Endothelial cell of umbilical vein (primary cell): ENCODE measurements at regions not wholly inside any gene's neighbourhood (a gene's known extent, or its start where the extent isn't known, plus 50 kb on each side); places are given as distances from the start of the nearest gene placed in this dataset.

Experiments
- BruUV-seq: library from RNA; stranded (reverse); fragments of 400-500 nt; replicated peaks from 2 replicates; lab custom pipeline; 2021; lab: Mats Ljungman, UMichigan
- CTCF ChIA-PET: fragments of 300-600, 350-600 bp; sonication (Branson Sonifier 250); formaldehyde crosslinking; loops from one replicate; lab custom pipeline; 2021; ENCODE audit warnings: antibody characterized with exemption, inconsistent platforms; lab: Charles Lee
- POLR2A ChIA-PET: fragments of 300-600, 350-600 bp; sonication (Branson Sonifier 250); formaldehyde crosslinking; loops from one replicate; lab custom pipeline; 2021; ENCODE audit warnings: antibody characterized with exemption, inconsistent platforms; lab: Charles Lee
- DNase-seq: peaks from one replicate; pipeline ENCODE4 v3.0.0-alpha.2; 2011; ENCODE audit warnings: low read depth, low spot score
- FAIRE-seq: peaks from 2 replicates; lab custom pipeline; 2011; peaks lifted over from hg19 to GRCh38; lab: Jason Lieb, UNC
- H2AFZ ChIP-seq: 2 replicates; pipeline ENCODE4 v1.6.0; 2012; ENCODE audit warnings: low read depth, low read length, control low read depth, inconsistent platforms
- H3K27ac ChIP-seq: 2 replicates; pipeline ENCODE4 v1.5.1; 2011; ENCODE audit warnings: low read depth, mild to moderate bottlenecking, control low read depth, low read length, moderate library complexity; ENCODE audit not compliant: insufficient read depth
- H3K27me3 ChIP-seq, 2 experiments: 2 replicates each; pipeline versions ENCODE4 v1.6.0 to v1.6.1; 2011; ENCODE audit warnings: low read length in 2 of 2, mixed read lengths in 1 of 2; ENCODE audit not compliant: control insufficient read depth in 2 of 2, insufficient read depth in 2 of 2
- H3K36me3 ChIP-seq, 2 experiments: 2 replicates in 1 of 2; 3 replicates in 1 of 2; pipeline ENCODE4 v1.5.1; 2011; ENCODE audit warnings: low read length in 2 of 2, mild to moderate bottlenecking in 1 of 2, moderate library complexity in 1 of 2; ENCODE audit not compliant: control insufficient read depth in 2 of 2, insufficient read depth in 2 of 2; ENCODE audit errors: extremely low read depth in 1 of 2
- H3K4me1 ChIP-seq: 3 replicates; pipeline ENCODE4 v1.5.1; 2011; ENCODE audit warnings: mild to moderate bottlenecking, low read length; ENCODE audit not compliant: control insufficient read depth, insufficient read depth; ENCODE audit errors: extremely low read depth
- H3K4me2 ChIP-seq: 2 replicates; pipeline ENCODE4 v1.6.1; 2011; ENCODE audit warnings: low read length, control low read depth, mixed read lengths; ENCODE audit not compliant: insufficient read depth
- H3K4me3 ChIP-seq, 3 experiments: fragments of 200-600 bp in 1 of 3; sonication (generic), shearing (Covaris generic) in 1 of 3; replicated peaks in 1 of 3; 2 replicates each; pipeline ENCODE4 v1.5.1; 2011 to 2016; ENCODE audit warnings: control low read depth in 3 of 3, low read length in 3 of 3, mild to moderate bottlenecking in 2 of 3, inconsistent platforms in 1 of 3, low read depth in 1 of 3, moderate library complexity in 1 of 3; ENCODE audit not compliant: insufficient read depth in 1 of 3
- H3K79me2 ChIP-seq: 2 replicates; pipeline ENCODE4 v1.6.0; 2012; ENCODE audit warnings: low read length, inconsistent platforms; ENCODE audit not compliant: control insufficient read depth, insufficient read depth
- H3K9ac ChIP-seq: replicated peaks from 2 replicates; pipeline ENCODE3; 2011; ENCODE audit warnings: low read length, control low read depth; ENCODE audit not compliant: insufficient read depth; ENCODE audit errors: extremely low read depth
- H3K9me1 ChIP-seq: replicated peaks from 3 replicates; pipeline ENCODE4 v1.6.0; 2011; ENCODE audit warnings: mild to moderate bottlenecking, low read length; ENCODE audit not compliant: control insufficient read depth, insufficient read depth; ENCODE audit errors: extremely low read depth
- H3K9me3 ChIP-seq: replicated peaks from 2 replicates; pipeline ENCODE4 v1.5.1; 2012; ENCODE audit warnings: low read length, inconsistent platforms; ENCODE audit not compliant: control insufficient read depth, insufficient read depth
- H4K20me1 ChIP-seq: replicated peaks from 2 replicates; pipeline ENCODE3; 2011; ENCODE audit warnings: mild to moderate bottlenecking, low read length; ENCODE audit not compliant: control insufficient read depth, insufficient read depth; ENCODE audit errors: extremely low read depth
- EZH2 ChIP-seq: IDR thresholded peaks from 2 replicates; pipeline ENCODE4 v1.6.1; 2012; ENCODE audit warnings: borderline replicate concordance, low read depth, mild to moderate bottlenecking, moderate library complexity, low read length, inconsistent platforms; ENCODE audit not compliant: severe bottlenecking
- FOS ChIP-seq: IDR thresholded peaks from 2 replicates; pipeline ENCODE4 v1.6.1; 2011; ENCODE audit warnings: mild to moderate bottlenecking, low read length, moderate library complexity, borderline replicate concordance; ENCODE audit not compliant: insufficient read depth
- JUN ChIP-seq: IDR thresholded peaks from 2 replicates; pipeline ENCODE4 v1.6.1; 2011; ENCODE audit warnings: borderline replicate concordance, low read depth; ENCODE audit not compliant: insufficient read length, insufficient read depth
- MYC ChIP-seq: IDR thresholded peaks from one replicate; pipeline ENCODE4 v1.6.1; 2011; ENCODE audit warnings: mild to moderate bottlenecking, low read depth, low read length
- POLR2A ChIP-seq: IDR thresholded peaks from 2 replicates; pipeline ENCODE4 v1.6.1; 2012; ENCODE audit warnings: low read depth, mild to moderate bottlenecking, control low read depth, low read length
- POLR2AphosphoS5 ChIP-seq: IDR thresholded peaks from 2 replicates; pipeline ENCODE4 v1.6.1; 2012; ENCODE audit warnings: low read depth, mild to moderate bottlenecking, control low read depth, low read length, moderate library complexity; ENCODE audit not compliant: insufficient read depth
- dilution Hi-C: fragments of 300-500 bp; cut with MboI; formaldehyde crosslinking; loops from one replicate; pipeline ENCODE4 v1.15.0; 2019; ENCODE audit warnings: low sequenced_read_pairs; ENCODE audit not compliant: extremely low pct_ligation_motif_present
- intact Hi-C: fragments of 100-400 bp; cut with micrococcal nuclease; formaldehyde crosslinking; loops from one replicate; pipeline ENCODE4 v1.10.0; 2022
- TF ChIP-seq, protein P1 (sequence below), 2 donors: IDR thresholded peaks; 1 replicate in 1 of 2; 2 replicates in 1 of 2; pipeline ENCODE4 v1.5.1; 2011; ENCODE audit warnings: low read length in 2 of 2, mild to moderate bottlenecking in 2 of 2, moderate library complexity in 2 of 2, control low read depth in 1 of 2, inconsistent platforms in 1 of 2, low read depth in 1 of 2; ENCODE audit not compliant: insufficient read depth in 1 of 2; ENCODE audit errors: extremely low read depth in 1 of 2
- TF ChIP-seq, protein P2 (sequence below): IDR thresholded peaks from 2 replicates; pipeline ENCODE4 v1.6.1; 2011; ENCODE audit not compliant: insufficient read depth, insufficient read length

DNA sequence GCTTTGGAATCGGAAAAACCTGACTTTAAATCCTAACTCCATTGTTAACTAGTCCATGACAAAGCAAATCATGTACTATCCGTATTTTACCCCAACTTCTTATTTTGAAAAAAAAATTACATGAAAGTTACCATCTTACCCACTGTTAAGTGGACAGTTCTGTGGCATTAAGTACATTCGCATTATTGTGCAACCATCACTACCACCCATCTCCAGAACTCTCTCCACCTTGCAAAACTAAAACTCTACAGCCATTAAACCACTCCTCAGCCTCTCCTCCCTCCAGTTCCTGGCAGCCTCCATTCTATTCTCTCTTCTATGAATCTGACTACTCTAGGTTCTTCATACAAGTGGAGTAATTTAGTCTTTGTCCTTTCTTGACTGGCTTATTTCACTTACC lies 176.5 kb downstream of the USP12 start:
- FAIRE-seq (no peak), DNase-seq (no peak)
- H3K4me3 ChIP-seq, result no peak overlapping the region
- H3K27me3 ChIP-seq, result peaks cover 3 to 12% of the 10 kb centered on the region in 2 experiments
- TF ChIP-seq, protein P1, sequence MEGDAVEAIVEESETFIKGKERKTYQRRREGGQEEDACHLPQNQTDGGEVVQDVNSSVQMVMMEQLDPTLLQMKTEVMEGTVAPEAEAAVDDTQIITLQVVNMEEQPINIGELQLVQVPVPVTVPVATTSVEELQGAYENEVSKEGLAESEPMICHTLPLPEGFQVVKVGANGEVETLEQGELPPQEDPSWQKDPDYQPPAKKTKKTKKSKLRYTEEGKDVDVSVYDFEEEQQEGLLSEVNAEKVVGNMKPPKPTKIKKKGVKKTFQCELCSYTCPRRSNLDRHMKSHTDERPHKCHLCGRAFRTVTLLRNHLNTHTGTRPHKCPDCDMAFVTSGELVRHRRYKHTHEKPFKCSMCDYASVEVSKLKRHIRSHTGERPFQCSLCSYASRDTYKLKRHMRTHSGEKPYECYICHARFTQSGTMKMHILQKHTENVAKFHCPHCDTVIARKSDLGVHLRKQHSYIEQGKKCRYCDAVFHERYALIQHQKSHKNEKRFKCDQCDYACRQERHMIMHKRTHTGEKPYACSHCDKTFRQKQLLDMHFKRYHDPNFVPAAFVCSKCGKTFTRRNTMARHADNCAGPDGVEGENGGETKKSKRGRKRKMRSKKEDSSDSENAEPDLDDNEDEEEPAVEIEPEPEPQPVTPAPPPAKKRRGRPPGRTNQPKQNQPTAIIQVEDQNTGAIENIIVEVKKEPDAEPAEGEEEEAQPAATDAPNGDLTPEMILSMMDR (IDR thresholded peaks at IDR 0.05; ENCODE audit: extremely low read depth in 1 of 2, insufficient read depth in 1 of 2, low read depth in 1 of 2, low read length in 2 of 2), result no peak
- TF ChIP-seq POLR2A (no peak), EZH2 (no peak)
- no peak overlapping the region for H3K27ac ChIP-seq
- no TSS peak for BruUV-seq
- no peak overlapping the region for H2AFZ ChIP-seq
- no peaks in the 10 kb centered on the region for H3K79me2 ChIP-seq
- CTCF ChIA-PET, result interaction anchor here (0.9 kb wide), 1 partner anchor 10 kb away, joined by 3 read pairs; no protein-coding TSS in a partner anchor
- dilution Hi-C loops, result no loop called here
- H3K36me3 ChIP-seq, result no peaks in the 10 kb centered on the region
- H3K9me3 ChIP-seq, result no peaks in the 10 kb centered on the region
- H3K4me1 ChIP-seq, result no peaks in the 10 kb centered on the region
- POLR2A ChIA-PET, result no interaction called here
- no peaks in the 10 kb centered on the region for H4K20me1 ChIP-seq
- no peaks in the 10 kb centered on the region for H3K9me1 ChIP-seq
- H3K4me2 ChIP-seq, result no peak overlapping the region
- intact Hi-C loops, result no loop called here
- H3K9ac ChIP-seq, result no peak overlapping the region

DNA sequence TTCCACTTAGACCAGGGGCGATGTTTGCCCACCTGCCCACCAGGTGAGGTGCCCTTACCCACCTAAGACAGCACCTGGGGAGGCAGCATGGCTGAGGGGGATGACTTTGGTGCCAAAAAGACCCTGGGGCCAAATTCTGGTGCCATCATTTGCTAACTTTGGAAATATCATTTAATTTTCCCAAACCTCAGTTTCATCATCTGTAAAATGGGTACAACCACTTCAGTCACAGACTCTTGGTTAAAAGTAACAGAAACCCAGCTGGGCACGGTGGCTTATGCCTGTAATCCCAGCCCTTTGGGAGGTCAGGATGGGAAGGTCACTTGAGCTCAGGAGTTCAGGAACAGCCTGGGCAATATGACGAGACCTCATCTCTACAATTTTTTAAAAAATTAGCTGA lies 177.8 kb downstream of the USP12 start:
- TF ChIP-seq MYC (no peak), POLR2A (no peak), JUN (no peak), FOS (no peak), POLR2AphosphoS5 (no peak)
- TF ChIP-seq, protein P2, sequence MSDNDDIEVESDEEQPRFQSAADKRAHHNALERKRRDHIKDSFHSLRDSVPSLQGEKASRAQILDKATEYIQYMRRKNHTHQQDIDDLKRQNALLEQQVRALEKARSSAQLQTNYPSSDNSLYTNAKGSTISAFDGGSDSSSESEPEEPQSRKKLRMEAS, result no peak
- no peak overlapping the region for H3K27ac ChIP-seq
- H3K9me1 ChIP-seq, result no peaks in the 10 kb centered on the region
- no peaks in the 10 kb centered on the region for H3K36me3 ChIP-seq
- no peaks in the 10 kb centered on the region for H3K4me1 ChIP-seq
- no peak overlapping the region for H2AFZ ChIP-seq
- dilution Hi-C loops, result no loop called here
- POLR2A ChIA-PET, result no interaction called here
- no peaks in the 10 kb centered on the region for H4K20me1 ChIP-seq
- no peak overlapping the region for H3K4me2 ChIP-seq
- no TSS peak for BruUV-seq
- CTCF ChIA-PET, result interaction anchor here (1.1 to 1.7 kb wide), 2 partner anchors 8 to 277 kb away, joined by 3 to 4 read pairs; partner anchors contain the start of gene RASL11A
- DNase-seq (no peak), FAIRE-seq (no peak)
- no peaks in the 10 kb centered on the region for H3K79me2 ChIP-seq
- H3K4me3 ChIP-seq, result no peak overlapping the region
- H3K27me3 ChIP-seq, result peaks cover 3 to 12% of the 10 kb centered on the region in 2 experiments
- intact Hi-C loops, result no loop called here
- H3K9me3 ChIP-seq, result no peaks in the 10 kb centered on the region
- no peak overlapping the region for H3K9ac ChIP-seq
